ENCODE measurements at regions not wholly inside any gene's neighbourhood (a gene's known extent, or its start where the extent isn't known, plus 50 kb on each side); places are given as distances from the start of the nearest gene placed in this dataset.

DNA sequence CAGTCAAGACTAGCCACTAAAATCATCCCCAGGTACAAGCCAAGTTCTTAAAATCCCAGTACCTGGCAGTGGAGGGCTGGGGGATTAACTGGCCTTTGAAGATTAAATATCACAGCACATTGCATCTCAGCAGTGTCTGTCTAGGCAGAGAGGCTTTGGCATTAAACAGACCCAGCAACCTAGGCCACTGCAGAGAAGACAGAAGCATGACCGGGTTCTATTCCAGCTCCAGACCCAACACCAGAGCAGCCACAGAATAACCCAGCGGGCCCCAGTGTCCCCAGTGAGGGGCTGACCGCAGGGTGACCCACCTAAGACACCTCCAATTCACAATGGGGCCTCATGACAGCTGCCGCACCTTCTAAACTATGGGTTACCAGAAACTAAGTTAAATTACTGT is 88.2 kb downstream of the SHANK2 start:
- H3K4me3 ChIP-seq (ENCODE audit: low read depth, low read length), result no peak overlapping the region
- ChIA-PET CTCF (no interaction called here), POLR2A (interaction anchor here (0.7 kb wide), 1 partner anchor 476 kb away, joined by 3 read pairs; no protein-coding TSS in a partner anchor)
- no peaks in the 10 kb centered on the region for H3K9me3 ChIP-seq (ENCODE audit: control insufficient read depth, insufficient read depth, low read depth, low read length)
- no peaks in the 10 kb centered on the region for H3K4me1 ChIP-seq (ENCODE audit: control insufficient read depth, insufficient read depth, low read length)
- no peaks in the 10 kb centered on the region for H3K36me3 ChIP-seq (ENCODE audit: control insufficient read depth in 2 of 2, insufficient read depth in 1 of 2, low read length in 2 of 2)
- TF ChIP-seq ZNF629 (tag by site-specific recombination; IDR thresholded peaks at IDR 0.05) (no peak), ZNF335 (tag by site-specific recombination; conservative IDR thresholded peaks at IDR 0.05) (no peak), ZNF354C (tag by site-specific recombination; IDR thresholded peaks at IDR 0.05; ENCODE audit: borderline replicate concordance, low read depth) (no peak), REPIN1 (tag by site-specific recombination; IDR thresholded peaks at IDR 0.05; ENCODE audit: low read depth) (no peak), ZSCAN4 (tag by site-specific recombination; IDR thresholded peaks at IDR 0.05) (no peak), WT1 (tag by site-specific recombination; IDR thresholded peaks at IDR 0.05) (no peak), ZNF558 (tag by site-specific recombination; IDR thresholded peaks at IDR 0.05) (no peak), YY2 (tag by site-specific recombination; IDR thresholded peaks at IDR 0.05) (no peak), FEZF1 (tag by site-specific recombination; IDR thresholded peaks at IDR 0.05) (no peak), ZNF626 (tag by site-specific recombination; IDR thresholded peaks at IDR 0.05) (no peak), ZNF501 (tag by site-specific recombination; IDR thresholded peaks at IDR 0.05) (no peak), IKZF3 (tag by site-specific recombination; IDR thresholded peaks at IDR 0.05) (no peak), ZNF585B (tag by site-specific recombination; IDR thresholded peaks at IDR 0.05) (no peak), ZNF169 (tag by site-specific recombination; IDR thresholded peaks at IDR 0.05) (no peak)
- TF ChIP-seq, protein P1, sequence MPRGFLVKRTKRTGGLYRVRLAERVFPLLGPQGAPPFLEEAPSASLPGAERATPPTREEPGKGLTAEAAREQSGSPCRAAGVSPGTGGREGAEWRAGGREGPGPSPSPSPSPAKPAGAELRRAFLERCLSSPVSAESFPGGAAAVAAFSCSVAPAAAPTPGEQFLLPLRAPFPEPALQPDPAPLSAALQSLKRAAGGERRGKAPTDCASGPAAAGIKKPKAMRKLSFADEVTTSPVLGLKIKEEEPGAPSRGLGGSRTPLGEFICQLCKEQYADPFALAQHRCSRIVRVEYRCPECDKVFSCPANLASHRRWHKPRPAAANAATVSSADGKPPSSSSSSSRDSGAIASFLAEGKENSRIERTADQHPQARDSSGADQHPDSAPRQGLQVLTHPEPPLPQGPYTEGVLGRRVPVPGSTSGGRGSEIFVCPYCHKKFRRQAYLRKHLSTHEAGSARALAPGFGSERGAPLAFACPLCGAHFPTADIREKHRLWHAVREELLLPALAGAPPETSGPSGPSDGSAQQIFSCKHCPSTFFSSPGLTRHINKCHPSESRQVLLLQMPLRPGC (tag by site-specific recombination; IDR thresholded peaks at IDR 0.05), result no peak
- TF ChIP-seq, protein P2, sequence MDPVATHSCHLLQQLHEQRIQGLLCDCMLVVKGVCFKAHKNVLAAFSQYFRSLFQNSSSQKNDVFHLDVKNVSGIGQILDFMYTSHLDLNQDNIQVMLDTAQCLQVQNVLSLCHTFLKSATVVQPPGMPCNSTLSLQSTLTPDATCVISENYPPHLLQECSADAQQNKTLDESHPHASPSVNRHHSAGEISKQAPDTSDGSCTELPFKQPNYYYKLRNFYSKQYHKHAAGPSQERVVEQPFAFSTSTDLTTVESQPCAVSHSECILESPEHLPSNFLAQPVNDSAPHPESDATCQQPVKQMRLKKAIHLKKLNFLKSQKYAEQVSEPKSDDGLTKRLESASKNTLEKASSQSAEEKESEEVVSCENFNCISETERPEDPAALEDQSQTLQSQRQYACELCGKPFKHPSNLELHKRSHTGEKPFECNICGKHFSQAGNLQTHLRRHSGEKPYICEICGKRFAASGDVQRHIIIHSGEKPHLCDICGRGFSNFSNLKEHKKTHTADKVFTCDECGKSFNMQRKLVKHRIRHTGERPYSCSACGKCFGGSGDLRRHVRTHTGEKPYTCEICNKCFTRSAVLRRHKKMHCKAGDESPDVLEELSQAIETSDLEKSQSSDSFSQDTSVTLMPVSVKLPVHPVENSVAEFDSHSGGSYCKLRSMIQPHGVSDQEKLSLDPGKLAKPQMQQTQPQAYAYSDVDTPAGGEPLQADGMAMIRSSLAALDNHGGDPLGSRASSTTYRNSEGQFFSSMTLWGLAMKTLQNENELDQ (tag by site-specific recombination; IDR thresholded peaks at IDR 0.05; ENCODE audit: low read depth), result no peak
- TF ChIP-seq, protein P3, sequence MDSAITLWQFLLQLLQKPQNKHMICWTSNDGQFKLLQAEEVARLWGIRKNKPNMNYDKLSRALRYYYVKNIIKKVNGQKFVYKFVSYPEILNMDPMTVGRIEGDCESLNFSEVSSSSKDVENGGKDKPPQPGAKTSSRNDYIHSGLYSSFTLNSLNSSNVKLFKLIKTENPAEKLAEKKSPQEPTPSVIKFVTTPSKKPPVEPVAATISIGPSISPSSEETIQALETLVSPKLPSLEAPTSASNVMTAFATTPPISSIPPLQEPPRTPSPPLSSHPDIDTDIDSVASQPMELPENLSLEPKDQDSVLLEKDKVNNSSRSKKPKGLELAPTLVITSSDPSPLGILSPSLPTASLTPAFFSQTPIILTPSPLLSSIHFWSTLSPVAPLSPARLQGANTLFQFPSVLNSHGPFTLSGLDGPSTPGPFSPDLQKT (IDR thresholded peaks at IDR 0.05; ENCODE audit: borderline replicate concordance, low read depth, low read length), result no peak
- no peak overlapping the region for H3K27ac ChIP-seq (ENCODE audit: extremely low read depth, low read depth, low read length)

- no peaks in the 10 kb centered on the region for H3K36me3 ChIP-seq (ENCODE audit: control insufficient read depth in 2 of 2, insufficient read depth in 1 of 2, low read length in 2 of 2)
- H3K27ac ChIP-seq (ENCODE audit: extremely low read depth, low read depth, low read length), result no peak overlapping the region
- H3K9me3 ChIP-seq (ENCODE audit: control insufficient read depth, insufficient read depth, low read depth, low read length), result no peaks in the 10 kb centered on the region
- ChIA-PET POLR2A (no interaction called here), CTCF (interaction anchor here (0.6 kb wide), 1 partner anchor 270 kb away, joined by 3 read pairs; no protein-coding TSS in a partner anchor)
- H3K4me3 ChIP-seq (ENCODE audit: low read depth, low read length), result no peak overlapping the region
- no peak for TF ChIP-seq ZNF843 (tag by site-specific recombination; IDR thresholded peaks at IDR 0.05)
- no peaks in the 10 kb centered on the region for H3K4me1 ChIP-seq (ENCODE audit: control insufficient read depth, insufficient read depth, low read length)
Measured at GRCh38 chr11:71163371-71163770, 89.0 kb downstream of the SHANK2 start.

Measured in HEK293 (cell line).